Effector memory CD4-positive, alpha-beta T cell (primary cell): ENCODE measurements at regions not wholly inside any gene's neighbourhood (a gene's known extent, or its start where the extent isn't known, plus 50 kb on each side); places are given as distances from the start of the nearest gene placed in this dataset.

Source experiments
- DNase-seq, 3 donors: peaks; one replicate each; pipeline ENCODE4 v3.0.0-alpha.2; 2020
- H3K27ac ChIP-seq: 2 replicates; pipeline ENCODE4 v1.7.0; 2013; ENCODE audit warnings: mild to moderate bottlenecking, low read length, moderate library complexity; ENCODE audit not compliant: insufficient read depth, poor library complexity, severe bottlenecking
- H3K27me3 ChIP-seq: replicated peaks from 2 replicates; pipeline ENCODE4 v1.7.0; 2013; ENCODE audit warnings: mild to moderate bottlenecking, low read length; ENCODE audit not compliant: insufficient read depth, control insufficient read depth, poor library complexity, severe bottlenecking
- H3K36me3 ChIP-seq: 2 replicates; pipeline ENCODE4 v1.7.0; 2013; ENCODE audit warnings: mild to moderate bottlenecking, low read length, moderate library complexity; ENCODE audit not compliant: control insufficient read depth, insufficient read depth
- H3K4me1 ChIP-seq: 2 replicates; pipeline ENCODE4 v1.7.0; 2013; ENCODE audit warnings: low read length, mild to moderate bottlenecking; ENCODE audit not compliant: control insufficient read depth, insufficient read depth, poor library complexity, severe bottlenecking
- H3K4me3 ChIP-seq: 2 replicates; pipeline ENCODE4 v1.7.0; 2013; ENCODE audit warnings: low read length, low read depth, mild to moderate bottlenecking; ENCODE audit not compliant: insufficient read depth, poor library complexity, severe bottlenecking
- H3K9me3 ChIP-seq: 2 replicates; pipeline ENCODE4 v1.7.0; 2013; ENCODE audit warnings: mild to moderate bottlenecking, low read length, moderate library complexity; ENCODE audit not compliant: control insufficient read depth

GRCh38 chr1:181142096-181142958 is 53.8 kb downstream of the IER5 start:
- Histone ChIP-seq H3K9me3 (no peaks in the 10 kb centered on the region), H3K27me3 (no peaks in the 10 kb centered on the region), H3K4me1 (peaks cover 19% of the 10 kb centered on the region), H3K4me3 (no peak overlapping the region), H3K36me3 (no peaks in the 10 kb centered on the region), H3K27ac (no peak overlapping the region)
- DNase-seq: peak; percentile 70 to 78 (median 77)

GRCh38 chr1:181143102-181143859 is 54.8 kb downstream of the IER5 start:
- no peak for DNase-seq
- H3K36me3 ChIP-seq: no peaks in the 10 kb centered on the region
- H3K27me3 ChIP-seq: no peaks in the 10 kb centered on the region
- no peaks in the 10 kb centered on the region for H3K9me3 ChIP-seq
- no peak overlapping the region for H3K4me3 ChIP-seq
- H3K4me1 ChIP-seq: peaks cover 22% of the 10 kb centered on the region
- no peak overlapping the region for H3K27ac ChIP-seq

- DNase-seq: no peak
- Histone ChIP-seq H3K9me3 (no peaks in the 10 kb centered on the region), H3K36me3 (no peaks in the 10 kb centered on the region), H3K4me3 (no peak overlapping the region), H3K27ac (no peak overlapping the region), H3K27me3 (no peaks in the 10 kb centered on the region), H3K4me1 (peaks cover 32% of the 10 kb centered on the region)
These were observed 55.7 kb downstream of the IER5 start for GRCh38 chr1:181144238-181144637.

- Histone ChIP-seq H3K4me1 (peaks cover 39% of the 10 kb centered on the region), H3K4me3 (no peak overlapping the region)
These were observed 60.1 kb downstream of the IER5 start for GRCh38 chr1:181148636-181149035.

GRCh38 chr1:181149326-181150125 is 61.0 kb downstream of the IER5 start:
- peaks cover 39% of the 10 kb centered on the region for H3K4me1 ChIP-seq
- no peaks in the 10 kb centered on the region for H3K36me3 ChIP-seq
- peak; percentile 60 to 71 (median 64) for DNase-seq
- no peak overlapping the region for H3K4me3 ChIP-seq
- H3K9me3 ChIP-seq: no peaks in the 10 kb centered on the region
- no peaks in the 10 kb centered on the region for H3K27me3 ChIP-seq
- H3K27ac ChIP-seq: peak overlapping the region; percentile 27

More at GRCh38 chr1:181148636-181149035, 60.1 kb downstream of the IER5 start:
- Histone ChIP-seq H3K27ac (no peak overlapping the region), H3K36me3 (no peaks in the 10 kb centered on the region), H3K27me3 (no peaks in the 10 kb centered on the region), H3K9me3 (no peaks in the 10 kb centered on the region)
- no peak for DNase-seq

- Histone ChIP-seq H3K4me3 (no peak overlapping the region), H3K27me3 (no peaks in the 10 kb centered on the region), H3K27ac (peak overlapping the region; percentile 27), H3K9me3 (no peaks in the 10 kb centered on the region), H3K36me3 (no peaks in the 10 kb centered on the region), H3K4me1 (peaks cover 39% of the 10 kb centered on the region)
- DNase-seq: no peak
These were observed 61.8 kb downstream of the IER5 start for GRCh38 chr1:181150273-181150672.

- Histone ChIP-seq H3K36me3 (no peaks in the 10 kb centered on the region), H3K4me3 (no peak overlapping the region), H3K27me3 (no peaks in the 10 kb centered on the region), H3K9me3 (no peaks in the 10 kb centered on the region), H3K27ac (no peak overlapping the region), H3K4me1 (peaks cover 39% of the 10 kb centered on the region)
- no peak for DNase-seq
These were observed 62.3 kb downstream of the IER5 start for GRCh38 chr1:181150842-181151241.

GRCh38 chr1:181151378-181152326 is 63.2 kb downstream of the IER5 start:
- no peak overlapping the region for H3K27ac ChIP-seq
- no peak overlapping the region for H3K4me3 ChIP-seq
- H3K27me3 ChIP-seq: no peaks in the 10 kb centered on the region
- no peaks in the 10 kb centered on the region for H3K36me3 ChIP-seq
- DNase-seq: no peak
- H3K4me1 ChIP-seq: peaks cover 39% of the 10 kb centered on the region
- H3K9me3 ChIP-seq: no peaks in the 10 kb centered on the region
